Activated CD8-positive, alpha-beta memory T cell treated with anti-CD3 and anti-CD28 coated beads, Interleukin-2, amount 50 U/mL, for 48 hours (primary cell): ENCODE measurements at regions not wholly inside any gene's neighbourhood (a gene's known extent, or its start where the extent isn't known, plus 50 kb on each side); places are given as distances from the start of the nearest gene placed in this dataset.

Source experiments
- DNase-seq: peaks from one replicate; pipeline ENCODE4 v3.0.0-alpha.2; 2020

GRCh38 chr1:34618381-34618780 is 136.5 kb upstream of the GJB5 start:
- no peak for DNase-seq

- no peak for DNase-seq
Observed at GRCh38 chr1:34619256-34619655, 135.6 kb upstream of the GJB5 start.

- DNase-seq = no peak
Observed at GRCh38 chr1:34621916-34622315, 132.9 kb upstream of the GJB5 start.

- DNase-seq = no peak
Observed at GRCh38 chr1:34625521-34626015, 129.3 kb upstream of the GJB5 start.

- DNase-seq = no peak
Observed at GRCh38 chr1:34627465-34628240, 127.2 kb upstream of the GJB5 start.

- DNase-seq = no peak
Observed at GRCh38 chr1:34631126-34631525, 123.7 kb upstream of the GJB5 start.

GRCh38 chr1:34639701-34640100 is 115.1 kb upstream of the GJB5 start:
- DNase-seq = no peak

- DNase-seq = no peak
Observed at GRCh38 chr1:34640654-34641401, 114.0 kb upstream of the GJB5 start.

GRCh38 chr1:34642679-34643078 is 112.2 kb upstream of the GJB5 start:
- DNase-seq = no peak

- no peak for DNase-seq
Observed at GRCh38 chr1:34645109-34645688, 109.6 kb upstream of the GJB5 start.

GRCh38 chr1:34645919-34646318 is 108.9 kb upstream of the GJB5 start:
- DNase-seq = no peak

- no peak for DNase-seq
Observed at GRCh38 chr1:34648501-34648900, 106.3 kb upstream of the GJB5 start.

GRCh38 chr1:34650090-34650489 is 104.8 kb upstream of the GJB5 start:
- no peak for DNase-seq

GRCh38 chr1:34650800-34651199 is 104.0 kb upstream of the GJB5 start:
- no peak for DNase-seq

GRCh38 chr1:34653110-34653509 is 101.7 kb upstream of the GJB5 start:
- DNase-seq = no peak

- DNase-seq = no peak
Observed at GRCh38 chr1:34655206-34655874, 99.5 kb upstream of the GJB5 start.

- no peak for DNase-seq
Observed at GRCh38 chr1:34655875-34656240, 99.0 kb upstream of the GJB5 start.

GRCh38 chr1:34656299-34656698 is 98.5 kb upstream of the GJB5 start:
- no peak for DNase-seq

GRCh38 chr1:34656731-34657130 is 98.1 kb upstream of the GJB5 start:
- no peak for DNase-seq

- DNase-seq = no peak
Observed at GRCh38 chr1:34657266-34657665, 97.6 kb upstream of the GJB5 start.

- no peak for DNase-seq
Observed at GRCh38 chr1:34657849-34658248, 97.0 kb upstream of the GJB5 start.

- no peak for DNase-seq
Observed at GRCh38 chr1:34663031-34663430, 91.8 kb upstream of the GJB5 start.

GRCh38 chr1:34668063-34668462 is 86.8 kb upstream of the GJB5 start:
- DNase-seq = no peak
